ENCODE measurements at regions not wholly inside any gene's neighbourhood (a gene's known extent, or its start where the extent isn't known, plus 50 kb on each side); places are given as distances from the start of the nearest gene placed in this dataset.
A peak's percentile ranks its signal among the peaks of the same experiment; 100 is the strongest.

- TF ChIP-seq ZNF280D (CRISPR knock-in tag; IDR thresholded peaks at IDR 0.05) (0 out of 2 replicates have a peak, but pooled peaks have one; percentile 52), HNF1A (IDR thresholded peaks at IDR 0.05; ENCODE audit: low read depth) (no peak), HNF1A (CRISPR knock-in tag; IDR thresholded peaks at IDR 0.05; ENCODE audit: borderline replicate concordance) (no peak), ZNF326 (CRISPR knock-in tag; IDR thresholded peaks at IDR 0.05; ENCODE audit: borderline replicate concordance) (no peak), ZNF274 (CRISPR knock-in tag; IDR thresholded peaks at IDR 0.05) (no peak), AKAP8 (CRISPR knock-in tag; IDR thresholded peaks at IDR 0.05) (no peak), ATRX (CRISPR knock-in tag; IDR thresholded peaks at IDR 0.05; ENCODE audit: borderline replicate concordance) (no peak), GTF3A (CRISPR knock-in tag; conservative IDR thresholded peaks at IDR 0.05) (no peak), GTF2F1 (IDR thresholded peaks at IDR 0.05; ENCODE audit: low read length) (no peak), PAX8 (CRISPR knock-in tag; IDR thresholded peaks at IDR 0.05; ENCODE audit: borderline replicate concordance) (no peak), GPN1 (CRISPR knock-in tag; IDR thresholded peaks at IDR 0.05; ENCODE audit: borderline replicate concordance) (no peak), SALL1 (CRISPR knock-in tag; IDR thresholded peaks at IDR 0.05) (peak; percentile 24; the same call in 1 of the 2 replicates), HOXA3 (CRISPR knock-in tag; IDR thresholded peaks at IDR 0.05) (no peak), ZNF362 (CRISPR knock-in tag; IDR thresholded peaks at IDR 0.05; ENCODE audit: borderline replicate concordance) (no peak), SOX5 (CRISPR knock-in tag; IDR thresholded peaks at IDR 0.05; ENCODE audit: borderline replicate concordance) (0 out of 2 replicates have a peak, but pooled peaks have one; percentile 17), ZNF674 (CRISPR knock-in tag; IDR thresholded peaks at IDR 0.05; ENCODE audit: low read depth) (no peak), ZNF703 (CRISPR knock-in tag; IDR thresholded peaks at IDR 0.05; ENCODE audit: borderline replicate concordance) (no peak), ZMYM3 (CRISPR knock-in tag; IDR thresholded peaks at IDR 0.05) (peak; percentile 71), ZHX1 (CRISPR knock-in tag; IDR thresholded peaks at IDR 0.05; ENCODE audit: low read depth) (no peak), RNF2 (conservative IDR thresholded peaks at IDR 0.05; ENCODE audit: low read depth) (no peak)
Measured at GRCh38 chr15:75136758-75137157, 64.9 kb upstream of the C15orf39 start (continued).

All from HepG2 (cell line).